Testis (tissue), 2 donors: ENCODE measurements at regions not wholly inside any gene's neighbourhood (a gene's known extent, or its start where the extent isn't known, plus 50 kb on each side); places are given as distances from the start of the nearest gene placed in this dataset.

Experiments
- CTCF ChIP-seq, 3 experiments: fragments of 450-650 bp in 2 of 3; fragments of 200-600 bp in 1 of 3; sonication (generic) in 1 of 3; IDR thresholded peaks; one replicate each; pipeline ENCODE4 v1.5.1; 2016 to 2019; ENCODE audit warnings: antibody characterized with exemption in 3 of 3, mild to moderate bottlenecking in 2 of 3, moderate library complexity in 1 of 3
- POLR2A ChIP-seq: fragments of 450-650 bp; IDR thresholded peaks from one replicate; pipeline ENCODE4 v1.6.1; 2017; ENCODE audit warnings: antibody characterized with exemption, mild to moderate bottlenecking, moderate library complexity

DNA sequence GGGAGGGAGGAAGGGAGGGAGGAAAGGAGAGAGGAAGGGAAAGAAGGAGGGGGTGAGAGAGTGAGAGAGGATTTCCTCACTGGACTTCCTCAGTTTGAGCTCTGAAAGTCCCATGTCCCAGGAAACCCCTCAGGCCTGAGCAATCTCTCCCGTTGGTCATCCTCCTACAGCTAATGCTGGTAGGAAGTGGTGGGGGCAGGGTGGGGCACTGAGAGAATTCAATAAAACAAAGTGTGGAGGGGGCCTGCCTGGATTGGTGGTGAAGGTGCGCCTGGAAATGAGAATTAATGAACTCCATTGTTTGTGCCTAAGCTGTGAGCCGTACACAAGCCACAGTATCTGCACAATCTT, 195.0 kb downstream of the RGS3 start:
- TF ChIP-seq POLR2A (no peak), CTCF (IDR thresholded peaks at IDR 0.05) (no peak)
